ENCODE measurements at regions not wholly inside any gene's neighbourhood (a gene's known extent, or its start where the extent isn't known, plus 50 kb on each side); places are given as distances from the start of the nearest gene placed in this dataset.

DNA sequence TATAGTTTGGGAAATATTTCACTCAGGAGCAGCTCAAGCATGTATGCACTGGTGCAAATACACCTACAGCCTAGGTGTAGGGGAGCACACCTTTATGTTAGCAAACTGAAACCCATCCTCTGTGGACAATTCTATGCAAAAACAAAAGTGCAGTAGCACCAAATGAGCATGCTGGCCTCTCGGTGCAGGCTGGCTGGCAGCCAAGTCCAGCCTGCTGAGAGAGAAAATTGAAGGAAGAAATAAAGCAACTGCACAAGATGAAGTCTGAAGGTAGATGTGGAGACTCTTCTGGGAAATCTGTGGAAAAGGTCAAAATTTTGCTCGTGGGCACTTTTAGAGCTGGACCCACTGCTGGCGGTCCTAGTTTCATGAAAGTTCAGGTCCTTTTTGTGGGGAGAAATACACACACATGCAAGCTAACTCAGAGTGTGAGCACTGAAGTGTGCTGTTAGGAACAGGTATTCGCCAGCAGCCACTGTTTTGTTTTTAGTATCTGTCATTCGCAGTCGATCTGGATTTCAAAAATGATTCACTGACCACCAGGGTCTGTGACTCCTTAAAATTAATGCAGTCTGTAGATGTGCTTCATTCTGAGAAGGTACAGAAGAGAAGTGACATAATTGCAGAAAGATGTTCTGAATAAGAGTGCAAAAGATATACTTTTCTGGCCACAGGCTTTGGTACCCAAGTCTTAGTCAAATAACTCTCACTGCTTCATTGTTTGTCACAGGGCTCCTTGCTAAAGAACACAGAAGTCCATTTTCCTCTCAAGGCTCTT lies 281.7 kb downstream of the PARP8 start:
- Mint-ChIP-seq H3K27ac (no peak overlapping the region), H3K9me3 (no peaks in the 10 kb centered on the region), H3K36me3 (ENCODE audit: low read depth) (no peaks in the 10 kb centered on the region), H3K4me1 (ENCODE audit: low read depth) (no peaks in the 10 kb centered on the region), H3K27me3 (peaks cover 7% of the 10 kb centered on the region), H3K4me3 (no peak overlapping the region)
- intact Hi-C loops (cut with micrococcal nuclease), result no loop called here

DNA sequence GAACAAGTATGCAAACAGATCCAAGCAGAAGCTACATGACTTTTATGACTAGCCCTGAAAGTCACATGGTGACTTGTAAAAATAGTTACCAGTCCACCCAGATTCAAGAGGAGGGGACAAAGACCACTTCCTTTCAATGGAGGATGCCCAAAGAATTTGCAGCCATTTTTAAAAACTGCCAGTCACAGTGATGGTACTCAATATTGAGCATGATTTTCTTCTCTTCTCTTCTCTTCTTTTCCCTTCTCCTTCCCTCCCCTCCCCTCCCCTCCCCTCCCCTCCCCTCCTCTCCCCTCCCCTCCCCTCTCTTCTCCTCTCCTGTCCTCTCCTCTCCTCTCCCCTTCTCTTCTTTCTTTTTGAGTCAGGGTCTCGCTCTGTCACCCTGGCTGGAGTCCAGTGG lies 286.9 kb downstream of the PARP8 start:
- Mint-ChIP-seq H3K9me3 (no peaks in the 10 kb centered on the region), H3K36me3 (ENCODE audit: low read depth) (no peaks in the 10 kb centered on the region), H3K27ac (no peak overlapping the region), H3K27me3 (peaks cover 22% of the 10 kb centered on the region), H3K4me1 (ENCODE audit: low read depth) (no peaks in the 10 kb centered on the region), H3K4me3 (no peak overlapping the region)
- intact Hi-C loops (cut with micrococcal nuclease), result no loop called here

DNA sequence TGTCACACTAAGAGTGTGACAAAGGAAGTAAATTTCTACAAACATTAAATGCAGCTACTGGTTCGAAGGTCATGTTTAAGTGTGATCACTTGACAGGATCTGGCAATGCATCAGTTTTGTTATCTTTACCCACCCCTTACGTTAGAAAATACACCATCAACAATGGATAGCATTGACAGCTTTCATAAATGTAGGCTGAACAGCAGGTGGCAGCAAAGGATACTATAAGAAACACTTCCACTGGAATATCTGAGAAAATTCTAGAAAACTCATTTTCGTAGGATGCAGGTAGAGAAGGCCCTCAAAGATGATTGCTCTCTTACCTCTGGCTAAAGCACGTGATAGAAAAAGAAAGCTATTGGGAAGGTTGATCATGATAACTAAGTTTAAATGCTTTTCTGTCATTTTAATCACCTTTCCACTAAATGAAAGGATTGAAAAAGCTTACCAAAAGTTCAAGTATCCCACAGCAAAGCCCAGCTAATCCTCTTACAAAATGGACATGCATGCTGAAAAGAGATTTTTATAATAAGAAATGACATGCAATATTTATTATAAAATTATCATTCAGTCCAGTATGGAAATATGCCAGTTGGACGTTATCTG lies 292.5 kb downstream of the PARP8 start:
- H3K27me3 Mint-ChIP-seq, result peaks cover 40% of the 10 kb centered on the region
- H3K9me3 Mint-ChIP-seq, result no peaks in the 10 kb centered on the region
- peaks cover 13% of the 10 kb centered on the region for H3K4me1 Mint-ChIP-seq (ENCODE audit: low read depth)
- H3K36me3 Mint-ChIP-seq (ENCODE audit: low read depth), result no peaks in the 10 kb centered on the region
- H3K27ac Mint-ChIP-seq, result no peak overlapping the region
- intact Hi-C loops (cut with micrococcal nuclease), result no loop called here
- no peak overlapping the region for H3K4me3 Mint-ChIP-seq

DNA sequence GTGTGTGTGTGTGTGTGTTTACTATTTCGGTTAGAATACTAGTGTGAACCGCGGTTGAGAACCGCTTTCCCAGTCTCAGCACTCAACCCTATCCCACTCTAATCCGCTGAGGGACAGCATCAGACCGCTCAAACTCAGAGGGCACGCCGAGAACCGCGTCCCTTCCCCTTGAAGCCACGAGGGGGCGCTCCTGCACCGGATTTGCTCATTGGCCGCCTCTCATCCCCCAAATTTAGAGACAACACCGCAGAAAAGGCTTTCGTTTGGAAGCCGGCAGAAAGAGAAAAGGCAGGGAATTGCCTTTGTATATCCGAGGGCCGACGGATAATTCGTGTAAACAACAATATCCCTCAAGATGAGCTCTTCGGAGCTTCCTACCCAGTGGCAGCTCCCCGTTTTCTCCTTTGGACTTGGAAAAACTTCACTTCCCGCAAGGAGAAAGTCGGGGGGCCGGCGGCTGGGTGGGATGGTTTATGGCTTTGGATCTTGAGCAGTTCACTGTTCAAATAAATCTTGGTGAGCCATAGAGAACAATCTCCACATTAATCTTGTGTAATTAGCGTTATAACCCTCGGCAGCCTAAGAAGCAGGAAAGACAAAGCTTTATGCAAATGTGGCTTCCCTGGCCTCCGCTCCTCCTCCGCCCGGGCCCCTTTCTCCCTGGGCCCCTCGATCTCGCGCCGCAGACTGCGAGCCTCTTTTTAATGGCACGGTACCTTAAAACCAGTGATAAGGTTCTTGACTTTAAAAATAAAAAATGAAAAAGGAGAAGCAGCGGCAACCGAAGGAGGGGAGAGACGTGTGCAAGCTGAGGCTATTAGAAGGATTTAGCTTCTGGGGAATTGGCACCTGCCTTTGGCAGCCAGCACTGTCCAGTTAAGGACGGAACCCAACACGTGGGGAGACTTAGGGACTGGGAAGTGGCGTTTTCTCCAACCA lies 296.8 kb downstream of the PARP8 start:
- H3K4me1 Mint-ChIP-seq (ENCODE audit: low read depth), result peaks cover 45% of the 10 kb centered on the region
- H3K36me3 Mint-ChIP-seq (ENCODE audit: low read depth), result peaks cover 5% of the 10 kb centered on the region
- no peak overlapping the region for H3K27ac Mint-ChIP-seq
- intact Hi-C loops (cut with micrococcal nuclease), result loop anchor here (10.0 kb wide), 1 partner anchor 1042 kb away; no protein-coding TSS in a partner anchor
- peaks cover 66% of the 10 kb centered on the region for H3K27me3 Mint-ChIP-seq
- peak overlapping the region; percentile 72 for H3K4me3 Mint-ChIP-seq
- H3K9me3 Mint-ChIP-seq, result no peaks in the 10 kb centered on the region

DNA sequence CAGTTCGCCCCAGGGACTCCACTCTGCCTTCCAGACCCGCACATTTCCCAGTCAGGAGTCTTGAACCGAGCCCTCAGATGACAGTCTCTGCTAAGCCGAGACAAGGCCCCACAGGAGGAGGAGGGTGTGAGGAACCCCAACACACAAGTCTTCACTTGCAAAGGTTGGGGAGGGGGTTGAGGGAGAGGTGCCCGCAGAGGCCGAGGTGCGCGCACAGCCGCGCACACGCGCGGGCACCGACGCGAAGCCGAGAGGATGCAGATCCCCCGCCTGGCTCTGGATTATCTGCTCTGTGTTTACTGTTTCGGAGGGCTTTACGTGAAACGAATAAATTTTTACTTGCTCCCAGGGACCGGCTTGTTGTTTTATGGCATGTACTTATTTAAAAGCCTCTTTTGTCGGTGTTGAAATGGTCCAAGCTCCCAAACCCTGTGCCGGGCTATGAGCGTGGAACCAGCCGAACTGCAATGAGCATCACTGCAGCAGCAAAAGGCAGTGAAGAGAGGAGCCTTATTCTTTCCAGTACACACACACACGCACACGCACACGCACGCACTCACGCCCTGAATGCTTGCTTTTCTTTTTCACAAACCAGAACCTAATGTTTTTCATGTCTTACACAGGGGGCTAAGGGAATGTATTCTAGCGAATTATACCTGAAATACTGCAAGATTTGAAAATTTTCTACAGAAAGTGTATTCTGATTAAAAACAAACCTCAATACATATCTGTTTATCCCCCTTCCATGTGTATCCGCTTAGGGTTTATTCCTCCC lies 297.7 kb downstream of the PARP8 start:
- Mint-ChIP-seq H3K27ac (no peak overlapping the region), H3K9me3 (no peaks in the 10 kb centered on the region), H3K4me3 (peak overlapping the region; percentile 42), H3K36me3 (ENCODE audit: low read depth) (peaks cover 5% of the 10 kb centered on the region), H3K4me1 (ENCODE audit: low read depth) (peaks cover 54% of the 10 kb centered on the region), H3K27me3 (peaks cover 76% of the 10 kb centered on the region)
- intact Hi-C loops (cut with micrococcal nuclease), result loop anchor here (10.0 kb wide), 1 partner anchor 1041 kb away; no protein-coding TSS in a partner anchor

DNA sequence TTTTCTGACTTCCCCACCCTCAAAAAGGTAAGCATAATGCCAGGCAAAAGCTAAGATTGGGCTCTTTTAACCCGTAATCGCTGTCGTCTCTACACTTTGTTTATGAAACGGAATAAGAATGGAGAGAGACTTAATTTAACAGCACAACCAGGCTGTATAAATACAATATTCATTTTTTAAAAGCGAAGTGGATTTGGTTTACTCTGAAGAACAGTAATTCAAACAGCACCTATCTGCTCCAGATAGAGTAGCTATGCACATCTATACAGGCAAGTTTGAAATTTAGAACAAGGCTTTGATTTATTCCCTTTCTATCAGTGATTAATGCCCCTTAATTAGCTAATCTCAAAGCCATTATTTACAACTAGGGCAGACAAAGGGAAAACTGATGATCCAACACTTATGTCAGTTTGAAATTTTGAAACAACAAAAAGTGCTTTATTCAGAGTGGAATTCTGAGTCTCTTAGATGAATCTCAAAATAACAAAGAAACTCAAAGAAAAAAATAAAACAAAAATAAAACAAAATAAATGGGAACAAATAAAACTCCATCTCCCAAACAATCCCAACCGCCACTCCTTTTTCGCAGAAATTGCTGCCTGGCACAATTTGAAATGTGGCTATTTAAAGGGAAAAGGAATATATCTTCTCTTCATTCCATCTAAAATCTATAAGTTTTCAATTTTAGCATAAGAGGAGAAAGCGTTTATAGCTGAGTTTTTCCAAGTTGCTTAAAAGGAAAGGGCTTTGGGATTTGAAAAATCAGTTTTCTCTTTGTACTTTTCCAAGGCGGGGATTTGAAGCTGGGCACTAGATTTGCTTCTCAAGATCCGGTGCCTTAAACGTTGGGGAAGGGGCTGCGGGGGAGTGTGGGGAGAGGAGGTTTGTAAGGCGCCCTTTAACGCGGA lies 298.6 kb downstream of the PARP8 start:
- Mint-ChIP-seq H3K27ac (no peak overlapping the region), H3K4me1 (ENCODE audit: low read depth) (peaks cover 63% of the 10 kb centered on the region), H3K9me3 (no peaks in the 10 kb centered on the region), H3K36me3 (ENCODE audit: low read depth) (peaks cover 5% of the 10 kb centered on the region), H3K4me3 (no peak overlapping the region), H3K27me3 (peaks cover 82% of the 10 kb centered on the region)
- intact Hi-C loops (cut with micrococcal nuclease), result loop anchor here (10.0 kb wide), 1 partner anchor 1040 kb away; no protein-coding TSS in a partner anchor

DNA sequence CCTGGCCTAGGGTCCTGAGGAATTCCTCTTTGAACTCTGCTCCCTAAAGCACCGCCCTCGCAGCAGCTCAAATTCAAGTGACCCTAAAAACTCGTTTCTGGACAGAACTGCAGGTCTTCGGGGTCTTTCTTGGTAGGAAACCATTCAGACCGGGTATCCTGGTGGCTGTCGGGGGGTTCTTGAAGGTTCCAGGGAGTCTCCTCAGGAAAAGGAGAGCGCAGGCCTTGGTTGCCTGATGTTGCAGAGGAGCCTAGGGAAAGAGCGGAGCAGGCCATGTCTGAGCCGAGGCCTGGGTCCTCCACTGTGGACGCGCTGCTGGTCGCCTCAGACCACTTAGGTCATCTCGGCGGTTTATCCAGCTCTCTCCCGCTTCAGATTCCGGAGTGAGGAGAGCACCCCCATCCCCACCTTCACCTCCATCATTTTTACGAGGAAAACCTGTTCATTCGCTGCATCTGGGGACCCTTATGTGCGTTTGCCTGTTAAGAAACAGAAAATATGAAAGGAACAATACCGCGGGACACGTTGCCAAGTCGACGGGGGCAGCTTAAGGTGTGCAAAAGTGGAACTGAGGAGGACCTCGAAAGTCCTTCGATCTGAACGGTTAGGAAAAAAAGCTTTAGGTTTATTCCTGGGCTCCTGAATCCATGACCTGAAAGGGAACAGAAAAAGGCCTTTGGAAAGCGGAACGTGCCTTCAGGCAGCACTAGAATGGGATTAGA lies 299.4 kb downstream of the PARP8 start:
- Mint-ChIP-seq H3K4me3 (peak overlapping the region; percentile 27), H3K9me3 (no peaks in the 10 kb centered on the region), H3K27ac (no peak overlapping the region), H3K4me1 (ENCODE audit: low read depth) (peaks cover 64% of the 10 kb centered on the region), H3K36me3 (ENCODE audit: low read depth) (peaks cover 5% of the 10 kb centered on the region), H3K27me3 (peaks cover 84% of the 10 kb centered on the region)
- intact Hi-C loops (cut with micrococcal nuclease), result loop anchor here (10.0 kb wide), 1 partner anchor 1039 kb away; no protein-coding TSS in a partner anchor

DNA sequence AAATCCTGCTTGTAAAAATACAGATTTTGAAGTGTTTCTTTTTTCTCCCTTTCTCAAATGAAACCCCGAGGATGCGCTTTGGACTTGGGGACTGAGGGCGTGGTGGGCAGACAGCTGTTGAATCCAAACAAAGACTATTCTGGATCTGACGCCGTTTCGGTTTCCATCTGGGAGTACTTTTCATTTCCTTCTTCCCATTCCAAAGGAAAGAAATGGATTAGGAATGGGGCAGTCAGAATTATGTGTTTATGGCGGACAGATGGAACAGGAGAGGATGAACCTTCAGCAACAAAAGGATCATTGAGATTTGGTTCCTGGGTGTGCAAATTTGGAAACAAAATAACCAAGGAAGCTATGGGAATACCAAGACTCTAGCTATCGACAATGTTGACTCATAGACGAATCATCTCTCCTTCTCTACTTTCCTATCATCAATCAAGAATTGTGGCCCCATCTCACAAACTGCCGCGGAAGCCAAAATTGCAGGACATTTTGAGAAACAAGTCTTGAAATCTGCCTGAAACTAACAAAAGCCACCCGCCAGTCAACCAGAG lies 300.6 kb downstream of the PARP8 start:
- intact Hi-C loops (cut with micrococcal nuclease), result loop anchor here (10.0 kb wide), 1 partner anchor 1038 kb away; no protein-coding TSS in a partner anchor
- H3K4me1 Mint-ChIP-seq (ENCODE audit: low read depth), result peaks cover 64% of the 10 kb centered on the region
- H3K9me3 Mint-ChIP-seq, result no peaks in the 10 kb centered on the region
- peak overlapping the region; percentile 88 for H3K4me3 Mint-ChIP-seq
- H3K27me3 Mint-ChIP-seq, result peaks cover 87% of the 10 kb centered on the region
- peaks cover 5% of the 10 kb centered on the region for H3K36me3 Mint-ChIP-seq (ENCODE audit: low read depth)
- peak overlapping the region; percentile 28 for H3K27ac Mint-ChIP-seq

DNA sequence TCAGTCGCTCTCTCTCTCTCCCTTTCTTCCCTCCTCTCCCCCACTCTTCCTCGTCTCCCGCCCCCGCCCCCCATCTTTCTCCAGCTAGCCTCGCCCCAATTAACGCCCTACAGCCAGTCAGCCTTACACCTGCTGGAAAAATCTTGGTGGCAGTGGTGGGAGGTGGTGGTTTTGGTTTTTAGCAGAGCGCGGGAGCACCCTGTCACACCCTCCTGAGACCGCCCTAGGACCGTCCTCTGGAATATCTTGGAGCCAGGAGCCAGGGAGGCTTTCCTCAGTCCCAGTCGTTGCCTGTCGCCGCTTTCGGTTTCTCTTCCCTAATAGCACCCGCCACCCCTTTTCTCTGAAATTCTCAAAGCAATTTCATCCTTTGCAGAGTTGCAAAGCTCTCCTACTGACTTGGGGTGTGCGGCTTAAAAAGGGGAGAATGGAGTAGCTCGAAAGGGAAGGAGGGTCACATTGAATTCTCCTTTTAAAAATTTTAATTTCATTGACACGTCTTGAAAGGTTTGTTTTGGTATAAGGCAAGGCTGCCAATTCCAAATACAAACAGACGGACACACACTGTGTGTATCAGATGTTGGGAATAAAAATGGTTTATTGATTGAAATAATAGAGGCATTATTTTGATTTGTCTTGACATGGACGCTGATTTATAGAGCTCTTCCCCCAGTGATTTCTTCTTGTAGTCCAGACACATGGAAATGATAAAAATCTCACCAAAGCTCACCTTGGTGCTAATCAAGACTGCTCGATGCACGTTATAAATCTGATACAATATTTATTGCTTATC lies 301.3 kb downstream of the PARP8 start:
- peaks cover 63% of the 10 kb centered on the region for H3K4me1 Mint-ChIP-seq (ENCODE audit: low read depth)
- intact Hi-C loops (cut with micrococcal nuclease), result loop anchor here (10.0 kb wide), 1 partner anchor 1037 kb away; no protein-coding TSS in a partner anchor

DNA sequence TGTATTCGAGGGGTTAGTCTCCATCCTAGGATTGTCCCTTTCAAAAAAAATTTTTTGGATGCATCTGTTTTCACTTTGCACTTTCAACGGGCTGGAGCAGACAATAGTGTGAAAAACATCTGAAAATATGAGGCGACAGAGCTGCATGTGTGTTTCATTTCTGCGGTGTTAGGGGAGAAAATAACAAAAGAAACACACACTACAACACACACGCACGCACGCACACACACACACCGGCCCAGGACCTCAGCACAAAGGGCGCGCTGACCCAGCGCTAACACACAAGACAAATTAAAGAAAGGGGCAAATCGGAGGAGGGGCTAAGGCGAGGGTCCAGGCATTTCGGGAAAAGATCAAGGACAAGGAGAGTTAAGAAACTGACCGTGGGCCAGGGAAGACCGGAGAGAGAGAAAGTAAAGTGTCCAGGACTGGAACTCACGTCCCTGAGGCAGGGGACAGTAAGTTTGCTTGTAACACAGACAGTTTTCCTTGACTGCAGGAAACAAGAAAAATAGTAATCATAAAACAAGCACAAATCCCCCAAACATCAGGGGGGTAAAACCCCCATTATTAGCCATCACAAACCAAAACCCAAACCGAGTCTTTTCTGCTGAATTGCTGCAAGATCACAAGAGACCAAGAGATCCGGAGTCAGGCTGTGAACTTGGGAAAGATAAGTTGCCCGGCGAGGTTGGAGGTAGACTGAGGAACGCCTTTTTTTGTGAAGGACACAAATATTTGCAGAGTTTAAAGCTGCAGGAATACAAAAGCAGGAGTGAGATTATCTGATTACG lies 302.1 kb downstream of the PARP8 start:
- H3K27me3 Mint-ChIP-seq, result peaks cover 85% of the 10 kb centered on the region
- H3K4me1 Mint-ChIP-seq (ENCODE audit: low read depth), result peaks cover 55% of the 10 kb centered on the region
- no peaks in the 10 kb centered on the region for H3K9me3 Mint-ChIP-seq
- no peak overlapping the region for H3K27ac Mint-ChIP-seq
- peaks cover 5% of the 10 kb centered on the region for H3K36me3 Mint-ChIP-seq (ENCODE audit: low read depth)
- intact Hi-C loops (cut with micrococcal nuclease), result loop anchor here (10.0 kb wide), 1 partner anchor 1036 kb away; no protein-coding TSS in a partner anchor
- H3K4me3 Mint-ChIP-seq, result peak overlapping the region; percentile 88

More for the DNA sequence above, 301.3 kb downstream of the PARP8 start:
- Mint-ChIP-seq H3K9me3 (no peaks in the 10 kb centered on the region), H3K4me3 (peak overlapping the region; percentile 88), H3K27ac (peak overlapping the region; percentile 28), H3K36me3 (ENCODE audit: low read depth) (peaks cover 5% of the 10 kb centered on the region), H3K27me3 (peaks cover 89% of the 10 kb centered on the region)
